KBM-7 (cell line): ENCODE measurements at regions not wholly inside any gene's neighbourhood (a gene's known extent, or its start where the extent isn't known, plus 50 kb on each side); places are given as distances from the start of the nearest gene placed in this dataset.

Experiments
- DNase-seq: peaks from one replicate; pipeline ENCODE4 v3.0.0-alpha.2; 2015
- in situ Hi-C: fragments of 300-500 bp; cut with MboI; formaldehyde crosslinking; loops from 2 replicates; pipeline ENCODE4 v1.14.3; 2020; ENCODE audit warnings: low sequenced_read_pairs, low pct_unique_long_range_greater_than_20kb, mixed read lengths

DNA sequence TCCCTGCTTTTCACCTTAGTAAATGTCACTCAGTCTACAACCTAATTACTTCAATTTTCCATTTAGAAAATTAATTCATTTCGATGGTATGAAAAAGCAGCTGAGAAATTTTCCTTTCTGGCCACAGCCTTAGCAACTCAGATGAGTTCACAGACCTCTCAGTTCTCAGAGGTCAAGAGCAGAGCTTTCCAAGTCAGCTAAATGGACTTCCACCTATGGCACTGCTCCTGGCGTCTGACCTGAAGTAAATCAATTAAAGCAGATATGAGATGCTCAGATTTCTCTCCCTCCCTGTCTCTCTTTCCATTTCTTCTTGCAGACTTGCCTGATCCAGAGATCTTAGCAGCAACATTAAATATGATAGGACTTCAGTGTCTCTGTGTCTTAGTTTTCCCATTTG is 412.6 kb downstream of the QKI start:
- no peak for DNase-seq
- in situ Hi-C loops = no loop called here

DNA sequence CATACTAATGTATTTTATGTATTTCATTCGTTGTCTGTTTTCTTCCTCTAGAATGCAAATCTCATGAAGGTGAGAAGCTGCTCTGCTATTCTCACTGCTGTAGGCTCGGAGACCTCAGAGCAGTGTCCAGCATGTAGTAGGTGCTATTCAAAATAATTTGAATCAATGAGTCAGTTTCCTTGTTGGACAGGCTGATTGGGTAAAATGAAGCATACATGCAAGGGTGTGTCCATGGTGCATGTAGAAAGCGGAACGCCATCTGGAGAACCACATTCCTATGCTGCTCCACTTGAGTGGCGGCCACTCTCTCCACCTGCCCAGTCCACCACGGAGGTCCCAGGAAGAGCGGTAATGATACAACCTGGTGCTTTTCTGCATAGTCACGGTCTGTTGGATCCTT is 412.1 kb downstream of the QKI start:
- in situ Hi-C loops = no loop called here
- no peak for DNase-seq

DNA sequence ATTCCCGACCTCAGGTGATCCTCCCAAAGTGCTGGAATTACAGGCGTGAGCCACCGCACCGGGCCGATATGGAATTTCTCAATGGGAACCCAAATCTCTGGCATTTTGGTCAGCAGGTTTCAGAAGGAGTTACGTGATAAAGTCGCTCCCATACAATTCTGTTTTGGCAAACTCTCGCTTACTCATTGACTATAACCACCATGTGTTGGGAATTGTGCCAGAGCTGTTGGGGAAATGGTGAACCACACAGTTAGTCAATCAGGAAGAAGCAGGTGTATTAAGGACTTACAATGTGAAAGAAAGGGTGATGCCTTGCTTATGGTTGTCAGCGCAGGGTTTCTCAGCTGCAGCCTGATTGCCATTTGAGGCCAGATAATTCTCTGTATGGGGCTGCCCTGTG is 410.5 kb downstream of the QKI start:
- DNase-seq = no peak
- in situ Hi-C loops = no loop called here

DNA sequence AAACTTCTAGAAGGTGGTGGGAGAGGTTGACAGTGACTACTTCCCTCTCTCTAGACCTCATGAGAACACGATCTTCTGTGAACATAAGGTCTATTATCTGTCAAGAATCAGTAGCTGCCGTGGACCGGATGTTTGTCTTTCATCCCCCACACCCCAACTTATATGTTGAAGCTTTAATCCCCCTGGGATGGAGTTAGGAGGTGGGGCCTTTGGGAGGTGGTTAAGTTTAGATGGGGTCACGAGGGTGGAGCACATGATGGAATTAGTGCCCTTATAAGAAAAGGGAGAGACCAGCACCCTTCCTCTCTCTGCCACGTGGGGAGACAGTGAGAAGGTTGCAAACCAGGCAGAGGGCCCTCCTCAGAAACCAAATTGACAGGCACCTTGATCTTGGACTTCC is 409.1 kb downstream of the QKI start:
- DNase-seq = peak; percentile 1
- in situ Hi-C loops = no loop called here

DNA sequence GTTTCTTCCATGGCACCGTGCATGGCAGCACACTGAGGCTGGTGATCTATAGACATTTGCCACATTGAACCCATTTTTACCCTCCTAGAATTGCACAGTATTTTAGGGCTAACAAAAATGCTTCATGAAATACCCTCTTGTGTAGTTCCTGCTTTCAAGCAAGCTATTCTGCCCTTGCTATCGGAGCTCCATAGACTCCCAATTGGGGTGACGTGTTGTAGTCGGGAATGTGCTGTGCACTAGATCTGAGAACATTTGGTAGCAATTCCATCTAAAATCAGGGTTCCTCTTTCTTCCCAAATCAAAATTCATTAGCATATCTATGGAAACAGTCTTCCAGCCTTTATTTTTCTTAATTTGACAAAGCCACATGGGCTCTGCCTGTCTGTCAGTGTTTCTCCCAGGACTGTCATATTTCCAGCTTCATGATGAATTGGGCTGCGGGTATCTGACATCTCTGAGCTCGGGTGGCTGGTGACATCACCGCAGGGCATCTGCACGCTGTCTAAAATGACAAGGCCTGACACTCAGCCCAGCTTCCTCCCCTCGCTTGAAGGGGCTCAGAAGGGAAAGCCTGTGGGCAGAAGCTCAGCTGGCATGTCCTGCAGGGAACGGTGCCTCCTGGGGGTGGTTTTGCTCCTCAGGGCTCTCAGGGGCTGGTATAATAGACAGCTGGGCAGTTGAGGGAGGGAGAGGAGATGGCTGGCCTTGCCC is 406.4 kb downstream of the QKI start:
- in situ Hi-C loops = no loop called here
- no peak for DNase-seq

DNA sequence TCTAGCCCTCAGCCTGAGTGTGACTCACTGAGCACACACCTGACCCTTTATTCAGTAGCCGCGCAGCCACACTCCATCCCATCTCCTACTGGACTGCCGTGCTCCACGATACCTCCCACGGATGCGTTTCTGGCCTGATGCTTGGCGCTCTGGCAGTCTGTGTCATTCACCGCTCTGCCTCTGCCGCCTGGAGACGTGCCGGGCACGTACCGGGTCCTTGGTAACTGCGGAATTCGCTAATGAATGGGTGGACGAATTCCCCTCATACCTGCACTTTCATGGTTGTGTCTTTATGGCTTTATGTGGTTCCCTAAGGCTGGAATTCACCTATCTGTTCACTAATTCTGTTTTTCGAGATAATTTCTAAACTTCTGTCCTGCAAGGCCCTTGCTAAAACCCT is 405.7 kb downstream of the QKI start:
- in situ Hi-C loops = no loop called here
- DNase-seq = no peak

DNA sequence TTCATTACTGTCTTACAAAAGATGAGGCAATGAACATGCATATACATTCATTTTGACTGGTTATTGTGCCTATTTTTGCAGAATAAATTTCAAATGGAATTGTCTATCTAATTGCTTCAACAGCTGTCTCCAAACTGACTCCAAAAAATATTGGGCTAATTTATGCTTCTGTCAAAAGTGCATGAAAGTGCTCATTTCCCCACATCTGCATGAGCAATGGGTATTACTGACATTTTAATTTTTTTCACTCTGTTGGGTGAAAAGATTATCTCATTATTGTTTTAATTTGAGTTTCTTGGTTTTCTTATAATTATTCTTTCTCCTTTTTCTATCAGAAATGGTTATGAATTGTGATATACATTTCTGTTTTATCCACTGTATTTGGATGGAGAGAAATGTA is 404.2 kb downstream of the QKI start:
- no peak for DNase-seq
- in situ Hi-C loops = no loop called here

DNA sequence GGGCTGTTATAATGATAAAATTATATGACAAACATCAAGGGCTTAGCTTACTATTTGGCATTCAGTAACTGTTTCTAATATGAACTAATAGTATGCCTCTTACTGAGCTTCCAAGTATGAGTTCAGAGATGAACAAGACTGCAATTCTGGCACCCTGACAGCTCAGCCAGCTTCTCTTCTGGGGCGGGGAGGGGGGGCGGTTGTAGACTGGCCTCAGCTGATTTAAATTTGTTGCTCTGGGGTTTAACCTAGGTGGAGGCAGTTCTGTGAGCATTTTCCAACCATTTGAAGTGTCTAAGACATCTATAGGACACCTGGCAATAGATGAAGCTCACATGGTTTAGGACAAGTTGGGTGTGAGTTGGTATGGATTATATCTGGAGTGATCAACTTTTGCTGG is 401.9 kb downstream of the QKI start:
- in situ Hi-C loops = no loop called here
- no peak for DNase-seq

DNA sequence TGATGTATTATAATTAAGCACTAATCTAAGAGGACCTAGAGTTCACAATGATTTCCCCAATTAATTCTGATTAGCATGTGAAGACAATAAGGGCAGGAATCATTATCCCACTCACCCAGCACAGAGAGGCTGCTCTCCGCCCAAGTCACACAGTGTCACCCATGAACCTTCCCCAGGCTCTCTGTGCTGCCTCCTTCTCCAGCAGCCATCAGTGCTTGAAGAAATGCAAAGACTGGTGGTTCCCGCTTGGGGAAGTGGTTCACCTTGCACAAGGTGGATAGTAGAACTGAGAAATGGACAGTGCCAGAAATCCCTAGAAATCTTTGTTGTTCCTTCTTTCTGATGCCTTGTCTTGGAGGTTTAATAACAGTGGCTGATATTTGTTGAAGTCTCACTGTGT is 401.3 kb downstream of the QKI start:
- in situ Hi-C loops = no loop called here

DNA sequence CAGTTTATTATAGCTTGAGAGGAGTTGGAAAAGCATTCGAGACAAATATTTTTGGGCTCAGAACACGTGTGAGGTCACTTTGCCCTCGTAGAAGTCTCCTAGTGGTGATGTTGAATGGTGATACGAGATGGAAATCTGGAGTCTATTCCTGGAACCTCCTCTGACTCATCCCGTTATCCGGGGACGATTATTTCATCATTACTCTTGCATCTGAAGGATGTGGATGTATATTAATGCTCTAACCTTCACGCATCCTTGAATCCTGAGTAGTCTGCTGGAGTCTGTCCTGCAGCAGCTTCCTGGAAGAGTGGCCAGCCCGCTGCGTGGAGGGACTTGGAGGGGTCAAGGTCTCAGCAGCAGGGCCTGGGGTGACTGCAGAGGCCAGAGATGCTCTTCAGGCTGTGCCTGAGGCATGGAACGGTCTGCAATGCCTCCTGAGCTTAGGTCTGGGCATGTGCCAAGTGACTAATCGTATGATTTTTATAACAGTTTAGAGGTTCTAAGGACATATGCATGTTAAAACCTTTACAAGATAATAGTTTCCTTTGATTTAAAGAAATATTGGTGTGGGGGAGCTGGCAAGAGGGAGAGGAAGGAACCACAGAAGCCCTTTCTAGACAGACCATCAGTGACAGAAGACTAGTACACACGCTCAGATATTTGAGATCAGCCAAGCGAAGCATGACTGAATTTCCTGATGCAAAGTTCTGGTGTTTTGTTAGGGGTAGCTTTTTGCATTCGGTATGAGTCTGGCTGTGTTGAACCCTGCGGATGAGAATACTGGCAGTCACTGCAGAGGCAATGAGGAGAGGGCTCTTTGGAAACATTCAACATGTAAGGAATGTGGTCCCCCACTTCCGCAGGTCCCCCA is 400.2 kb downstream of the QKI start:
- in situ Hi-C loops = no loop called here
- peak; percentile 1 for DNase-seq

More for the DNA sequence above, 401.3 kb downstream of the QKI start:
- no peak for DNase-seq

DNA sequence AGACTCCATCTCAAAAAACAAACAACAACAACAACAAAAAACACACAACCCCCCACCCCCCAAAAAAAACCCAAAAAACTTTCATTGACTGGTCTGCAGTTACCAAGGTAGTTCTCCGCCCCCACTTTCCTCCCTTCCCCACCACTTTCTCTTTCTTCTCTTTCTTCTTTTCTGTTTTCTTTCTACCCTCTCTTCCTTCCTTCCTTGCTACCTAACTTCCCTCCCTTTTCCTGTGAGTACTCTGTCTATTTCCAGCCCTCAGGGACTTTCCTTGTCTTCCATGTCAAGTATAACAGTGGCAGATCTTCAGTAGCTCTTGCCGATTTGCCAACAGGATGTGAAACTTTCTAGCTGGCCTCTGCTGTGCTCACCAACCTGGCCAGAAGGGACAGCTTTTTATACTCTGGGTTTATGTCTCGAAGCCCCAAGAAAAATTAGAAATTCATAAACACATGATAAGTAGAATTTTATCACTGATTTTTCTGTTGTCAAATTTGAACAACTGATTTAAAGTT is 399.5 kb downstream of the QKI start:
- DNase-seq = no peak
- in situ Hi-C loops = no loop called here

DNA sequence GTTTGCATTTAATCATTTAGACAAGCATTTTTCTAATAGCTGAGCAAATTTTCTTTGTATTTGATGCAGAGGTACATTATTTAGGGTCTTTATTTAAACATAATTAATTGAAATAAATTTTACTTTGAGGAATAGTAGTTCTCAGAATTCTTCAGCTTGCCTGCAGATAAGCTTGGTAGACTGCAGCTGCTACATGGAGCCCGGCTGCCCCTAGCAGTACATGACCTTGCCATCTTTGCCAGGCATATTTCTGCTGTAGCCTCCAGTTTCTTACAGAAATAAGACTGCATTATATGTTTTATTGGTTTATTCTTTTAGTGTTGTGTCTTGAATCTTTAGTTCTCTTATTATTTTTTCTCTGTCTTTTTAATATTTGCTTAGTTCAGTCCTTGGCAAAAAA is 396.8 kb downstream of the QKI start:
- DNase-seq = no peak
- in situ Hi-C loops = no loop called here

DNA sequence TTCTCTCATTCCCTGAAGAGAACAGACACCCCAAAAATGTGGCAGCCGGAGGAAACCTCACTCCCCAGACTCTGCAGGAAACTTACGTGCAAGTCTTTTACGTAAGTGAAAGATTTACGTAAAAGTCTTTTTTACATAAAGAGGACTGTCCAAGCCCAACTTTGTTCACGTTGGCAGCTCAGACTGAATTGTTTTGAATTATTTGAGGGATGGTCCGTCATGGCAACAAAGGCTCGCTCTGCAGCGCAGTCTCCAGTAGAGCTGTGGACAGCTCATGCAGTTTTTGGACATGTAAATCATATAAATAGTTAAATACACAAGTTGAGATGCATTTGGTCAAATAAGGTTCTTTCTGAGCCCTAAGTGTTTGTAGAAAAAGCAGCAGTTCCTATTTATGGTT is 394.8 kb downstream of the QKI start:
- in situ Hi-C loops = no loop called here
- no peak for DNase-seq

DNA sequence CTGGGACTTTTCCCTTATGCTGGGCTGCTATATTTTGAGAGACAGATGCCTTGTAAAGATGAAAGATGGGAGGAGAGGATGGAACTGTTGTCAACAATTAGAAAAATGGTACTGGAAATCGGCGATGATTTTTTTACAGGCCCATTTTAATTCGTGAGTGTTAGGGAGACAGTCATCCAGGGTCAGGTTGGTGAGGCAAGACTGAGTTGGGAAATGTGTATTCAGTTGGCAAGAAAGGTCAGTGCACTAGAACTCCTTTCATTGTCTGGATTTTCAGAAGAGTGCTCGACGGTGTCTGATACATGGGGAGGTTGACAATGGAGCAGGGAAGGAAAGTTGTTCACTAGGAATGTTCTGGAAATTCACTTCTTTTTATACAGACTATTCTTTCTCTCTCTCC is 394.4 kb downstream of the QKI start:
- DNase-seq = no peak
- in situ Hi-C loops = no loop called here

DNA sequence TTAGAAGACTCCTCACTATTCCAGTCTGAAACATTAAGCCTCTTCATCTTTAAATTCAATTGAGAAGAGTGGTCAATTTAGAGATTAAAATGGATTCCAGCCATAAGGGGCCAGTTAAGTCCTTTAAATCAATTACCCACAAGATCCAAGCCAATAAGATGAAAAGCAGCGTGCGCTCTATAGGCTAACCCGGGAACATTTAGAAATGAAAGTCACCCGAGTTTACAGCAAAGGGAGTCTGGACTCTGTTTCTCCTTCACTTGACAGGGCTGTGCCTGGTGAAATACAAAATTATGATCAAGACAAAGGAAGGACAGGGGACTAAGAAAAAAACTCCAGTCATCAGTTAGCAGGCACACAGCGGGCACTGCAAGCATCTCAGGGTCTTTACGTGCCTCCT is 393.7 kb downstream of the QKI start:
- no peak for DNase-seq
- in situ Hi-C loops = no loop called here

DNA sequence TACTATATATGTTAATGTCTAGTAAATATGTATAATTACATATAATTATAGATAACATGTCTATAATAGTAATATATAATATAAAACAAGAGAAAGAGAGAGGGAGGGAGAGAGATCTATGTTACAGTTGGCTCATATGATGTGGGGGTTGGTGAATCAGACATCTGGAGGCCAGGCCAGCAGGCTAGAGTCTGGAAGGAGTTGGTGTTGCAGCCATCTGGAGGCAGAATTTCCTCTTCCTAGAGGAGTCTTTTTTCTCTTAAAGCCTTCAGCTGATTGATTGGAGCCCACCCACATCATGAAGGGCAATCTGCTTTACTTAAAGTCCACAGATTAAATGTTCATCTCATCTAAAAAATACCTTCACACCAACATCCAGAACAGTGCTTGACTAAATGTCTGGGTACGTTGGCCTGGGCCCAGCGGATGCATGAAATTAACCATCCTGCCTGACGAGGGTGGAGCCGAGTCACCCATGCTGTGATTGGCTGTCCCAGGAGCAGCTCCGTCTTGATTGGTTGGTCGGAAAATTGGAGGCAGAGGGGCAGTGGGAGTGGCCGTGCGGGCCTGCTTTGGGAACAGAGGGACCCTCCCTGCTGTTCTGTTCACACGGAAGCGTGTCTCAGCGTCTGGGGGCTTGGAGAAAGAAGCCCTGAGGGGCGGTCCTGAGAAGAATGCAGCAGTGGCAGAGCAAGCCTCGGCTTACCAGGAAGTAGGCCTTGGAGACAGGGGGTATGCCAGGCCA is 392.4 kb downstream of the QKI start:
- DNase-seq = no peak
- in situ Hi-C loops = no loop called here

DNA sequence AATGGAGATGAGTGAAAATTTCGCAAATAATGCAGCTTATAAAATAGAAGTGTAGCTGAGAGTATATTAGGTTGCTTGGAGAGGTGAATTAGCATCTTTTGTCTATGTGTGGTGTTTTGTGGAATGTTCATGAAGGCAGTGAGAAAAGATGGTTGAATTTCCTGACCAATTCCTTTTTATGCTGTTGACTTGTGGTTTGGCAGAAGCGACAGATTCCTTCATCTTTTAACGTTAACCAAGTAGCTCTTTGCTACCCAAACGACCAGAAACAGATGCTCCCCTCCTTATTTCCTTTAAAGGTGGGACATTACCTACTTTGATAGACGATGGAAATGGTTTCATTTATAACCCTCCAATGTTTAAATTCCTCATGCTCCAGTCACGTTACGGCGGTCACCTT is 390.5 kb downstream of the QKI start:
- in situ Hi-C loops = no loop called here
- DNase-seq = no peak

DNA sequence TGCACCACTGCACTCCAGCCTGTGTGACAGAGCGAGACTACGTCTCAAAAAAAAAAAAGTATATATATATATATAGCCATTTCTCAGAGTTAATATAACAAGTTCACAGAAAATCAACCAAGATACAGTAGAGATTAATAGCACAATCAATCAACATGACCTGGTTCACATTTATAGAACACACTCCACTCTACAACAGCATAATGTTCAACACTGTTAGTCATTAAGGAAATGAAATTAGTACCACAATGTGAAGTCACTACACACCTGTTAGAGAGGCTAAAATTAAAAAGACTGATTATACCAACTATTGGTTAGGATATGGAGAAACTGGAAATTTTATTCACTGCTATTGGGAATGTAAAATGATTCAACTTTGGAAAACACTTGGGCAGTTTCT is 387.7 kb downstream of the QKI start:
- no peak for DNase-seq
- in situ Hi-C loops = no loop called here

DNA sequence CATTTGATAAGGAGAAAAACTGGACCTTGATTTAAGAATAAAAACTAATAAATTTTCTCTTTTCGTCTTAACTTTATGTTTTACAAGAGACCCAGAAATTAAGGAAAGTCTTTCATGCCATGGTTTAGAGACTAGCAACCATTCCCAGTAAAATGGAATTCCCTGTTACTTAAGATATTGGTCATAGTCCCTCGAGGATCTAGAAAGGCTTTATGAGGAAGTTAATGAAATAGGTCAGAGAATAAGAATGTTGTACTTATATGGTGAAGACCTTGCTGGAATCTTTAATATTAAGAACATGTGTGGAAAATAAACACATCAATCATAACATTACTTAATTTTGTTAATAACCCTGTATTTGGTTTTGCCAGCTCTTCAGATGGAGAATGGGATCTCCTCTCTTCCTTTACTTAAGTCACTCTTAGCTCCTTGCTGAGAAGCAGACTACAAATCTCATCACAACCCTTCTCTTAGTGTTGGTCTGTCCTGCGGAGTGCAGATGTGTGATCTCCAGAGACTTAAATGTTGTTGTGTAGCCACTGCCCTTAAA is 382.9 kb downstream of the QKI start:
- DNase-seq = no peak
- in situ Hi-C loops = no loop called here
